ENCODE measurements at regions not wholly inside any gene's neighbourhood (a gene's known extent, or its start where the extent isn't known, plus 50 kb on each side); places are given as distances from the start of the nearest gene placed in this dataset.
"Not testable (repeated sequence)": the region's sequence is repeated elsewhere in the genome, so short reads cannot be mapped to it uniquely, and the experiment has no call there.

GRCh38 chr6:9796827-9797226, 618.0 kb downstream of the TFAP2A start:
- DNase-seq = no peak

- DNase-seq = no peak
Observed at GRCh38 chr6:9795880-9796279, 619.0 kb downstream of the TFAP2A start.

- DNase-seq = no peak
Observed at GRCh38 chr6:9789201-9789600, 625.7 kb downstream of the TFAP2A start.

DNA sequence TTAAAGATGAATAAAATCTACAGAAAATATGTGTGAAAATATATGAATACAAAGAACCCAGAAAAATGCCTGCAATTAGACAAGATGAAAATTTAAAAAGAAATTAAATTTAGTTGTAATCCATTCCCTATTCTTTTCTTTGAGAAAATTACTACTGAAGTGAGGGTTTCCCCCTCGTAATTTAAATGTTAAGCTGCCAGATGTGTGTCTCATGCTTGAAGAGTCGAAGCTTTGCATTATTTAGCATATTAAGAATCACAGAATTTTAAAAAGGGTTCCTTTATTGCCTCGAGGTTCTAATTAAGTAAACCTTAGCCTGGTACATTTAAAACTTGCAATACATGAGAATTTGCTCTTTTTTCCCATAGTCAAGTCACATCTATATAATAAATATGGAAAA, 630.1 kb downstream of the TFAP2A start:
- no peak for DNase-seq

DNA sequence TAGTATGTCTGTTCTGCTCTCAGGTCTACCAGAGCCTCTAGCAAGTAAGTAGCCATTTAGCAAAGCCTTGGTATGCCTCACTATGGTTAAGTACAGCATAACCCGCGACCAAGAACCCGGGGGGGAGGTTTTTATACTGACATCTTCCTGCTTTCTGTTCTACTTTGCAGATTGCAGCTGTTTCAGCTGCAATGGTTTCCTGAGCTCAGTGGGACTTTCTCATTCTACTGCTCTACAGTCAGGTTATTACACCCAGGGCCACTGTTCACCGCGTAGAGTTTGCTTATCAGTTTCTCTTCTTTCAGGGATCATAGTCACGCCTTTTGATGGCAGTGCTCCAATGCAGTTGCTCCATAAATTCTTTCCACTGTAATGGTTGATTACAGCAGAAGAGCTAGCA, 631.3 kb downstream of the TFAP2A start:
- DNase-seq = no peak

GRCh38 chr6:9766240-9766915, 648.5 kb downstream of the TFAP2A start:
- no peak for DNase-seq

DNA sequence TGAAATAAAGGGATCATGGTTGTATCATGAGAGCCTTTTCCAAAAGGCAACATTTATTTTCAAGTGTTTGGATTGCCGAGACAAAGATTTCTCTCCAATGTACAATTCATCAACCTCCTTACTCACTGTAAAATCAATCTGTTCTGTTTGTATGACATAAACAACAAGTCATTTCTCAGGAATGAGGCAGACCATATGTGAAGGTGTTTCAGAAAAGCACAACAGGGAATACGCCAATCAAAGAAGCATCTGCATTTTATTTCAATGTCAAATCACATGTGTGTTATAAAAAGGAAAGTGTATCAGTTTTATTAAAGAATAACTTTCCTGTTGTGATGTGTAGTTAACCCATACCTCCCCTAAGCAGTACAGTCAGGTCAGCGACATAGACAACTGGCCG, 653.7 kb downstream of the TFAP2A start:
- no peak for DNase-seq

DNA sequence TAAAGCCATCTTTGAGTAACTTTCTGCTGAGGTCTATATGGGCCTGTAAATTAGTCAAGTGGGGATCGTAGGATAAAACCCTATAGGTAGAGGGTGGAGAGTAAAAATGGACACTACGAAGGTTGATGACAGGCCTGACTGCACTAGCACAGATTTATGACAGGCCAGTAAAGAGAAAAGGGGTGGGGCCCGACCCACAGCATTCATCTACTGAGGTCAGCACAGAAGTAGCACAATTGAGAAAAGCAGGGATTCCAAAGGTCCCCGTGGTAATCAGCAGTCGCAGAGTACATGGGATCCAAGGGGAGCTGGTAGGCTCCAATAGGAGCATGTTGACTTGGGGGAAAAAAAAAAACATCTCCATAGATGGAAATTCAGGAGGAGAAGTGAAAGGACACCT, 660.4 kb downstream of the TFAP2A start:
- DNase-seq = no peak

DNA sequence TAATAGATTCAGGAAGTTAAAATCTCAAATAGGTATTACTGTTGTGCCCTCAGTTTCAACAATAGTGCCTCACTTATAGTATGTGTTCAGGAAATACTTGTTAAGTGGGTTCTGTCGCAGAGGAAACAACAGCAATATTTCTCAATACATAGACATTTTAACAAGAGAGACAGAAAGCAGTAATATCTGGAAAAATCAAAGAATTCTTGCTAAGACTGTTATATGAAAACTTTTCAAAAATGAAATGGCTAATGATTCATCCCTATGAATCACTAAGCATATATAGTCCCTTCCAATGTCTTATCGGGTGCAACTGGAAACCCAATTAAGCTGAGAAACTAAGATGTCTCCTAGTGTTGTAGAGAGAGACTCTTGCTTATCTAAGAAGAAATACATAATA, 668.9 kb downstream of the TFAP2A start:
- DNase-seq = no peak

- DNase-seq = no peak
Observed at GRCh38 chr6:9745476-9745875, 669.4 kb downstream of the TFAP2A start.

GRCh38 chr6:9744119-9744518, 670.8 kb downstream of the TFAP2A start:
- DNase-seq = no peak

- DNase-seq = peak; percentile 64
Observed at GRCh38 chr6:9732056-9732455, 682.8 kb downstream of the TFAP2A start.

GRCh38 chr6:9725776-9726175, 689.1 kb downstream of the TFAP2A start:
- not testable (repeated sequence) for DNase-seq

DNA sequence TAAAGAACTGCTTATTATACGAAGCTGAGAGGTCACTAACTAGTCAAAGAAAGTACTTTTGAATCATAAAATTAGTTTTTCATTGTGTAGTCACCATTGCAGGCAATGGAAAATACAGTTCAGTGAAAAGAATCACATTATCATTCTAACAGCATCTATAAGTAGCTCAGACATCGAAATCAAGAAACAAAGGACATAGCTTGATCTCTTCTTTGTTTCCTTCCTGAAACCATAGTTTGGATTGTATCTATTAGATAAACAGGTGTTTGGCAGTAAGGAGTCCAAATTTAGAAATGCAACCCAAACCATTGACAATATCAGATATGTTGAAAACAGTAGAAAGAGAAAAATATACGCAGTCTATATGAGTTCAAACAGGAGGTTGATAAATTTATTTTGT, 697.3 kb downstream of the TFAP2A start:
- no peak for DNase-seq

DNA sequence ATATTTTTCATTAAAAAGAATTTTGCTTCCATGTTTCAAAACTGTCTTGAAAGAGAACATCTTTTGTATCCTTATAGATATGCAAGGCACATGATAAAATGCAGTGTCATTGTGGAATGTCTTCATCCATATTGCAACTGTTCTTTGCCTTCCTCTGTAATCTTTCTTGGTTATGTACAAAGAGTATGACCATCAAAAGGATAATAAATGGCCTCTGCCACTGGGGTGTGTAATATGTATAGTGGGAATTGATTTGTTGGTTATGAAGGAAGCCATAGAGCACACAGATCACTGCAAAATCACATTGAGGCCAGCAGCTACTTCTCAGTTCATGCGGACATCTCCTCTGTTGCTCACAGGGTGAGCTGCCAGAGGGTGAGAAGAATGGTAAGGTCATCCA, 703.5 kb downstream of the TFAP2A start:
- no peak for DNase-seq

DNA sequence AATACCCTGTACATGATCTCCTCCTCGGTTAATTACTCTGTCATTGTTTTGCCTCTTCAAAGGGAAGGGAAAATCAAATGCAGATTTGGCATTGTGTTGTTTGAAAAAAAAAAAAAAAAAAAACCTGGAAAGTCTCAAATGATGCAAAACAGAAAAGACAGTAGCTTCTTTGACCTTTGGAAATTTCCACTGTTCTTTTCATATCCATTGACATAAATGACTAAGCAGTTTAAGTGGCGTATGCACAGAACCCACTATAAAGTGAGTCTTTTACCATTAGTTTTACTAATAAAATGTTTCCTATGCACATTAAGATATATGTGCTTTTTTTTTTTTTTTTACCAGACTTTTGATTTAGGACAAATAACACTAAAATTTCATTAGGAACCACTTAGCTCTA, 704.3 kb downstream of the TFAP2A start:
- DNase-seq = no peak

GRCh38 chr6:9708600-9708999, 706.3 kb downstream of the TFAP2A start:
- no peak for DNase-seq

DNA sequence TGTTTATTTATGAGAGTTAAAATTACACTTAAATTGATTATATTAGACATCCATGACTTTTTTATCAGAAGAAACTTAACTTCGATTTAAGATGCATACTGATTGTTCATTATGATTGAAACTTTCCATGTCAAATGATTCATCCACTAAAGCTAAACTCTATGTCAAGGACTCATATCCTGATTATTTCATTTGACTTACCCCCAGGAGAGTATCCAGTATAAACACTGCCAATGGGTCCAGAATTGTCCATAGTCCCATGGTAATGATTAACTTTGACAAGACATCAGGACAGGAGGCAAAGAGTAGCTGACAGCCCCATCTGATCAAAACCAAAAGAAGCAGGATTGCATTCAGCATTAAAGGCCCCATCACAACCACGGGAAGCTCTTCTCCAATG, 709.9 kb downstream of the TFAP2A start:
- no peak for DNase-seq

DNA sequence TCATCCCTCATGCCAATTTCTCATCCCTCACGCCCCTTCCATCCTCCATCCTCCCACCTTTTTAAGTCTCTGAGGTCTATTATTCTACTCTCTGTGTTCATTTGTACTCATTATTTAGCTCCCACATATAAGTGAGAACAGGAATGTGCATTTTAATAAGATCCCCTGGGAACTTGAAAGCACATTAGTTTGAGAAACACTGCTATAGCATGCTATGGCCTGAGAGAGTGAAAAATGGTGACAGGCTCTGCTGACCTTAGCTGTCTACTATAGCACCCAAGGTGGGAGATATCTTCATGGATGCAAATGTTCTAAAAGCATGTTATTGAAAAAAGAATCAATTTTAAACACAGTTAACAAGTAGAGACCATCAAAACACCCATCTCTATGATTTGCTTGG, 712.0 kb downstream of the TFAP2A start:
- DNase-seq = no peak

GRCh38 chr6:9699888-9700287, 715.0 kb downstream of the TFAP2A start:
- DNase-seq = no peak

DNA sequence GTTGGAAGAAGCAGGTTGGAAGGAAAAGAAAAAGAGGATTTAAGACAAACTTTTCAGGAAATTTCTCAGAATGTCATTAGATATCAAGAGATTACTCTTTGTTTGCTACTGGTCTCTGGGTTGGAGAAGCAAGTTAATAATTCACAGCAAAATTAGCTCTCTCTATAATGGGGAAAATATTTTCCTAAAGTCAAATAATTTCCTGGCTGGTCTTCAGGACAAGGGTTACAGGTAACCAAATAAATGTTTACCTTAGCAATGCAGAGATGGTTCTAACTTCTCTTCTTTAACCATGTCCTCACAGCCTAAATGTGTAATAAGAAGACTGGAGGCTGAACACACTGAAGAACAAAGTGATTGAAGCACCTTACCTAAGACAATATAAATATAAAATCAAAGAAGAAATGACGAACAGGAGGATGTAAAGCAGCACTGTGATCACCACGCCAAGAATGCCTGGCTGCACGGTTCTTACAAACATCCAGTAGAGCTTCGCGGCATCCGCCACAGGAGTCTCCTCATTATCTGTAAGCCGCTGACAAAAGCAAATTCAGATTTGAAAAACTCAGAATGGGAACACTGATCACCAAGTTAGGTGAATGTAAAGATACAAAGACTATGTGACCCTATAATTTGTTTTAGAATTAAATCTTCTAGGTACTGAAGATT, 717.5 kb downstream of the TFAP2A start:
- DNase-seq = no peak

GRCh38 chr6:9690388-9690787, 724.5 kb downstream of the TFAP2A start:
- DNase-seq = no peak

DNA sequence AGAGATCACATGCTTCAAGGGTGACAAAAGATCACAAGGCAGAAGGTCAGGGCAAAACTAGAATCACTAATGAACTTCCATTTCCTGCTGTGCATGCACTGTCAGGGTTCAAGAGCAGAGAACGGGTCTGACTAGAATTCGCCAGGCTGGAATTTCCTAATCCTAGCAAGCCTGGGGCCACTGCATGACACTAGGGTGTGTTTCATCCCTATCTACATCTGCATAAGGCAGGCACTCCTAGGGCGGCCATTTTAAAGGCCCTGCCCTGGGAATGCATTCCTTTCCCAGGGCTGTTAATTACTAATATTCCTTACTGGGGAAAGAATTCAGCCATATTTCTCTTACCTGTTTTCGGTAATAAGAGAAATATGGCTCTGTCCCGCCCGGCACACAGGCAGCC, 734.1 kb downstream of the TFAP2A start:
- DNase-seq = not testable (repeated sequence)

GRCh38 chr6:9675122-9675521, 739.8 kb downstream of the TFAP2A start:
- no peak for DNase-seq

GRCh38 chr6:9659848-9660247, 755.0 kb downstream of the TFAP2A start:
- no peak for DNase-seq

Data from COR-L47 (cell line).